ENCODE measurements at regions not wholly inside any gene's neighbourhood (a gene's known extent, or its start where the extent isn't known, plus 50 kb on each side); places are given as distances from the start of the nearest gene placed in this dataset.

DNA sequence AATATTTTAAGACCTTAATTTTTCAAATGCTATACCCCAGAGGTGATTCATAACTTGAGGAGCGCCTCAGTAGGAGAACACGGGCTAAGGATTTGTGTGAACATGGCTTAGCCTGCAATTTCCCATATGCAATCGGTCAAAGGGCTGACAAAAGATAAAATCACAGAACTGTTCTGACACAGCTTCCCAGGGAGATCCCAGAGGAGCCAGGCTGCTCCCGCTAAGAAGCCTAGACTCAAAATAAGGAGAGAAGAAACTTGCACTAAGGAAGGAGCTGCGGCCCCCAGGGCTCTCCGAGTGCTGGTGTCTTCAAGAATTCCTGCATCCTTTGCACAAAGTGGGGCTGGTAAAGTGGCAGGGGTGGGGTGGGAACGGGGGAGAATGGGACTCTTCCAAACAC, 106.3 kb upstream of the DLG1 start:
- H2AFZ ChIP-seq (ENCODE audit: low read depth, low read length): no peak overlapping the region
- no peak overlapping the region for H3K9ac ChIP-seq (replicated peaks; ENCODE audit: extremely low read depth, insufficient read depth, low read length)
- no peaks in the 10 kb centered on the region for H4K20me1 ChIP-seq (replicated peaks; ENCODE audit: control insufficient read depth, extremely low read depth, insufficient read depth, low read length)
- H3K9me3 ChIP-seq (replicated peaks; ENCODE audit: control insufficient read depth, insufficient read depth, low read length): no peaks in the 10 kb centered on the region
- no peak overlapping the region for H3K4me3 ChIP-seq (replicated peaks in 1 of 3; ENCODE audit: insufficient read depth in 1 of 3, low read depth in 1 of 3, low read length in 3 of 3)
- FAIRE-seq (no peak), DNase-seq (ENCODE audit: low read depth, low spot score) (no peak)
- intact Hi-C loops (cut with micrococcal nuclease): no loop called here
- no peak overlapping the region for H3K27ac ChIP-seq (ENCODE audit: insufficient read depth, low read depth, low read length)
- H3K4me2 ChIP-seq (ENCODE audit: insufficient read depth, low read length): no peak overlapping the region
- dilution Hi-C loops (cut with MboI; ENCODE audit: extremely low pct_ligation_motif_present, low sequenced_read_pairs): no loop called here
- TF ChIP-seq POLR2AphosphoS5 (IDR thresholded peaks at IDR 0.05; ENCODE audit: insufficient read depth, low read depth, low read length) (no peak), FOS (IDR thresholded peaks at IDR 0.05; ENCODE audit: borderline replicate concordance, insufficient read depth, low read length) (no peak), MYC (IDR thresholded peaks at IDR 0.05; ENCODE audit: low read depth, low read length) (no peak), GATA2 (IDR thresholded peaks at IDR 0.05; ENCODE audit: insufficient read depth, insufficient read length, low read depth, low read length) (no peak), JUN (IDR thresholded peaks at IDR 0.05; ENCODE audit: borderline replicate concordance, insufficient read depth, insufficient read length, low read depth) (no peak), POLR2A (IDR thresholded peaks at IDR 0.05; ENCODE audit: low read depth, low read length) (no peak)
- TF ChIP-seq, protein P1, sequence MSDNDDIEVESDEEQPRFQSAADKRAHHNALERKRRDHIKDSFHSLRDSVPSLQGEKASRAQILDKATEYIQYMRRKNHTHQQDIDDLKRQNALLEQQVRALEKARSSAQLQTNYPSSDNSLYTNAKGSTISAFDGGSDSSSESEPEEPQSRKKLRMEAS (IDR thresholded peaks at IDR 0.05; ENCODE audit: insufficient read depth, insufficient read length): no peak
- TF ChIP-seq, protein P2, sequence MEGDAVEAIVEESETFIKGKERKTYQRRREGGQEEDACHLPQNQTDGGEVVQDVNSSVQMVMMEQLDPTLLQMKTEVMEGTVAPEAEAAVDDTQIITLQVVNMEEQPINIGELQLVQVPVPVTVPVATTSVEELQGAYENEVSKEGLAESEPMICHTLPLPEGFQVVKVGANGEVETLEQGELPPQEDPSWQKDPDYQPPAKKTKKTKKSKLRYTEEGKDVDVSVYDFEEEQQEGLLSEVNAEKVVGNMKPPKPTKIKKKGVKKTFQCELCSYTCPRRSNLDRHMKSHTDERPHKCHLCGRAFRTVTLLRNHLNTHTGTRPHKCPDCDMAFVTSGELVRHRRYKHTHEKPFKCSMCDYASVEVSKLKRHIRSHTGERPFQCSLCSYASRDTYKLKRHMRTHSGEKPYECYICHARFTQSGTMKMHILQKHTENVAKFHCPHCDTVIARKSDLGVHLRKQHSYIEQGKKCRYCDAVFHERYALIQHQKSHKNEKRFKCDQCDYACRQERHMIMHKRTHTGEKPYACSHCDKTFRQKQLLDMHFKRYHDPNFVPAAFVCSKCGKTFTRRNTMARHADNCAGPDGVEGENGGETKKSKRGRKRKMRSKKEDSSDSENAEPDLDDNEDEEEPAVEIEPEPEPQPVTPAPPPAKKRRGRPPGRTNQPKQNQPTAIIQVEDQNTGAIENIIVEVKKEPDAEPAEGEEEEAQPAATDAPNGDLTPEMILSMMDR (IDR thresholded peaks at IDR 0.05; ENCODE audit: extremely low read depth in 1 of 2, insufficient read depth in 1 of 2, low read depth in 1 of 2, low read length in 2 of 2): no peak
- ChIA-PET CTCF (no interaction called here), POLR2A (no interaction called here)
- H3K36me3 ChIP-seq (ENCODE audit: control insufficient read depth in 2 of 2, extremely low read depth in 1 of 2, insufficient read depth in 2 of 2, low read length in 2 of 2): no peaks in the 10 kb centered on the region
- H3K4me1 ChIP-seq (ENCODE audit: control insufficient read depth, extremely low read depth, insufficient read depth, low read length): peaks cover 4% of the 10 kb centered on the region
- no peaks in the 10 kb centered on the region for H3K27me3 ChIP-seq (ENCODE audit: control insufficient read depth in 2 of 2, insufficient read depth in 2 of 2, low read length in 2 of 2)
- no peaks in the 10 kb centered on the region for H3K9me1 ChIP-seq (replicated peaks; ENCODE audit: control insufficient read depth, extremely low read depth, insufficient read depth, low read length)
- no TSS peak for BruUV-seq (replicated peaks)
- H3K79me2 ChIP-seq (ENCODE audit: control insufficient read depth, insufficient read depth, low read length): no peaks in the 10 kb centered on the region

All from endothelial cell of umbilical vein (primary cell).